ENCODE measurements at regions not wholly inside any gene's neighbourhood (a gene's known extent, or its start where the extent isn't known, plus 50 kb on each side); places are given as distances from the start of the nearest gene placed in this dataset.

GRCh38 chr13:85521657-85522056, 277.6 kb downstream of the SLITRK6 start:
- Histone ChIP-seq H3K79me2 (ENCODE audit: insufficient read depth, low read length) (no peaks in the 10 kb centered on the region), H3K4me2 (ENCODE audit: low read depth, low read length, poor library complexity, severe bottlenecking) (no peak overlapping the region), H3K9me3 (ENCODE audit: insufficient read depth, low read depth, low read length) (no peaks in the 10 kb centered on the region), H2AFZ (ENCODE audit: low read length) (no peak overlapping the region), H3F3A (ENCODE audit: low read depth) (no peaks in the 10 kb centered on the region), H4K20me1 (ENCODE audit: insufficient read depth, low read length, poor library complexity, severe bottlenecking) (no peaks in the 10 kb centered on the region), H3K27me3 (ENCODE audit: insufficient read depth, low read length, poor library complexity, severe bottlenecking) (no peaks in the 10 kb centered on the region), H3K36me3 (ENCODE audit: insufficient read depth, low read length) (no peaks in the 10 kb centered on the region), H3K9me2 (replicated peaks; ENCODE audit: low read depth, low read length) (no peaks in the 10 kb centered on the region), H3K4me3 (ENCODE audit: low read length, poor library complexity, severe bottlenecking) (no peak overlapping the region), H3K9ac (ENCODE audit: low read depth, low read length, poor library complexity, severe bottlenecking) (no peak overlapping the region), H3K4me1 (ENCODE audit: insufficient read depth, low read length, poor library complexity, severe bottlenecking) (peaks cover 6% of the 10 kb centered on the region)
- TF ChIP-seq CTCF (conservative IDR thresholded peaks at IDR 0.05; ENCODE audit: low read length): no peak
- no peak for TF ChIP-seq EZH2phosphoT487 (IDR thresholded peaks at IDR 0.05; ENCODE audit: borderline replicate concordance)

- no peaks in the 10 kb centered on the region for H3K36me3 ChIP-seq (ENCODE audit: insufficient read depth, low read length)
- no peak overlapping the region for H3K4me3 ChIP-seq (ENCODE audit: low read length, poor library complexity, severe bottlenecking)
- no peak overlapping the region for H3K4me2 ChIP-seq (ENCODE audit: low read depth, low read length, poor library complexity, severe bottlenecking)
- TF ChIP-seq CTCF (conservative IDR thresholded peaks at IDR 0.05; ENCODE audit: low read length) (no peak), EZH2phosphoT487 (IDR thresholded peaks at IDR 0.05; ENCODE audit: borderline replicate concordance) (no peak)
- no peaks in the 10 kb centered on the region for H3F3A ChIP-seq (ENCODE audit: low read depth)
- H3K4me1 ChIP-seq (ENCODE audit: insufficient read depth, low read length, poor library complexity, severe bottlenecking): peaks cover 6% of the 10 kb centered on the region
- no peaks in the 10 kb centered on the region for H3K27me3 ChIP-seq (ENCODE audit: insufficient read depth, low read length, poor library complexity, severe bottlenecking)
- no peak overlapping the region for H3K9ac ChIP-seq (ENCODE audit: low read depth, low read length, poor library complexity, severe bottlenecking)
- H2AFZ ChIP-seq (ENCODE audit: low read length): no peak overlapping the region
- no peaks in the 10 kb centered on the region for H4K20me1 ChIP-seq (ENCODE audit: insufficient read depth, low read length, poor library complexity, severe bottlenecking)
- no peaks in the 10 kb centered on the region for H3K9me2 ChIP-seq (replicated peaks; ENCODE audit: low read depth, low read length)
- no peaks in the 10 kb centered on the region for H3K79me2 ChIP-seq (ENCODE audit: insufficient read depth, low read length)
- H3K9me3 ChIP-seq (ENCODE audit: insufficient read depth, low read depth, low read length): 0 out of 2 replicates have a peak, but pooled peaks cover 7% of the 10 kb centered on the region
Measured at GRCh38 chr13:85520445-85520844, 278.8 kb downstream of the SLITRK6 start.

GRCh38 chr13:85519363-85519762, 279.9 kb downstream of the SLITRK6 start:
- Histone ChIP-seq H3K4me1 (ENCODE audit: insufficient read depth, low read length, poor library complexity, severe bottlenecking) (peaks cover 6% of the 10 kb centered on the region), H3F3A (ENCODE audit: low read depth) (no peaks in the 10 kb centered on the region), H3K36me3 (ENCODE audit: insufficient read depth, low read length) (no peaks in the 10 kb centered on the region), H3K9ac (ENCODE audit: low read depth, low read length, poor library complexity, severe bottlenecking) (no peak overlapping the region), H3K9me3 (ENCODE audit: insufficient read depth, low read depth, low read length) (0 out of 2 replicates have a peak, but pooled peaks cover 7% of the 10 kb centered on the region), H3K4me3 (ENCODE audit: low read length, poor library complexity, severe bottlenecking) (no peak overlapping the region), H3K79me2 (ENCODE audit: insufficient read depth, low read length) (no peaks in the 10 kb centered on the region), H2AFZ (ENCODE audit: low read length) (no peak overlapping the region), H3K4me2 (ENCODE audit: low read depth, low read length, poor library complexity, severe bottlenecking) (no peak overlapping the region), H4K20me1 (ENCODE audit: insufficient read depth, low read length, poor library complexity, severe bottlenecking) (no peaks in the 10 kb centered on the region), H3K27me3 (ENCODE audit: insufficient read depth, low read length, poor library complexity, severe bottlenecking) (no peaks in the 10 kb centered on the region), H3K9me2 (replicated peaks; ENCODE audit: low read depth, low read length) (no peaks in the 10 kb centered on the region)
- TF ChIP-seq EZH2phosphoT487 (IDR thresholded peaks at IDR 0.05; ENCODE audit: borderline replicate concordance) (no peak), CTCF (conservative IDR thresholded peaks at IDR 0.05; ENCODE audit: low read length) (no peak)
